Stimulated activated CD4-positive, alpha-beta T cell treated with anti-CD3 and anti-CD28 coated beads, Interleukin-4, amount 100 ng/mL, for 1 hour (primary cell): ENCODE measurements at regions not wholly inside any gene's neighbourhood (a gene's known extent, or its start where the extent isn't known, plus 50 kb on each side); places are given as distances from the start of the nearest gene placed in this dataset.

Experiments
- DNase-seq: peaks from one replicate; pipeline ENCODE4 v3.0.0-alpha.2; 2020

DNA sequence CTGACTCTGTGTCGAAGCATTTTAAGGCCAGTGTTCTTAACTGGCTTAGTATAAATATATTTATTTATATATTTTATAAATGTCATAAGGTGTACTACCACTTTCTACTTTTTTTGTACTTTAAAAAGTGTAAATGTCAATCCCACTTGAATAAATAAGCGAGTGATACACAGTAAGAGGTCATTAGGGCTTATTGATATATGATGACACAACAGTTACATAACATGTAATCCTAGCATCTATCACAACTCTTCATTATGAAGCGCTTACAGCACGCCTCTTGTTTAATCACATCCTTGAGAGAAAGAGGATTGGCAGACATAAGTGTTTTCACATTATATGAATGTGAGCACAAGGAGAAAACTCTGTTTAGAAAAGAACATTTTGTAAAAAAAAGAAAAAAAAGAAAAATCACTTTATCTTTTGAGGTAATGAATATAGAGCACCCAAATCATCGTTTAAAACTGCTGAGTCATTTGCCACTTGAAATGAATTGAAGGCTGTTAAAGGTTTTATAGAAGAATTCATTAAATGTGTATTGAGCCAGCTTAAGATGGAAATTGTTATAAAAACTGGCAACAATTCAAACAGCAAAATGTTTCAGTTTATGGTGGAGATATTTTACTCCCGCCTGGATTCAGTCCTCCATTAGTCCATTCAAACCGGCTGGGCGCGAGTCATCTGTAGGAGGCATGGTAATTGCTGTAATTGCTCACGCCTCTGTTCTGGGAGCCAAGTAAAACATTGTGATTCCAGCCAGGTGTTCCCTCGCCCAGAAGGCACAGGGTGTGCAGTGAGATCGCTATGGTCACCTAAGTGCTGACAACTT, 627.3 kb upstream of the KIRREL3 start:
- no peak for DNase-seq

DNA sequence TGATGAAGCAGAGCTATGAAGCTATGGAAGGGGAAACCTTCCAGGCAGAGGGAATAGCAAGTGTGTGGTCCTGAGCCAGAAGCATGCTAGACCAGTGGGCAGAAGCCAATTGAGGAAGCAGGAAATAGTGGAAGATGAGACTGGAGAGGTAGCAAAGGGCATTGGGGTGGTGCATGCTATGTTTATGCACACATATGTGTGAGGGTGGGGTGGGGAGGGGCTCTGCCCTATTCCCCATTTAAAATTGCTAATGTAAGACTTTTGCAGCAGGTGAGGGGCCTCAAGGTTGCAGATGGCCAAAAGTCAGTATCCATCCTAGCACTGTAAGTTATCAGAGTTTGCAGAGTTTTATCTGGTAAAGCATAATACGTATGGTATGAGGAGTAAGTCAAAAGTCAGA, 626.6 kb upstream of the KIRREL3 start:
- no peak for DNase-seq

DNA sequence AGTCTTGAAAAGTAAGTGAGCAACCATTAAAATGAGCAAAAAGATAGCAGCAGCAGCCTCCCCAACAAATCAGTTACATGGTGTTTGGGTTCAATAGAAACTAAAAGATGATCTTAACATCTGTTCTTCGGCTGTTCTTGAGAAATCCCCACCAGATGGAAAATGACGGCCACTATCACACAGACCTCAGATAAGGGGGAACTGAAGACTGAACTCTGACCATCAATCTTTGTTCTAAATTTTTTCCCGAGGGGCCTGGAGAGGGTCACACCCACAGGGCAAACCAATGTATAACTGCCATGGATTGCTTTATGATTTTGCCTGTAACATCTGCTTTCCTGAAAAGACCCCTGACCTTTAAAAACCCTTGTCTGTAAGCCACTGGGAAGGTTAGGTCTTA, 624.8 kb upstream of the KIRREL3 start:
- DNase-seq: no peak

DNA sequence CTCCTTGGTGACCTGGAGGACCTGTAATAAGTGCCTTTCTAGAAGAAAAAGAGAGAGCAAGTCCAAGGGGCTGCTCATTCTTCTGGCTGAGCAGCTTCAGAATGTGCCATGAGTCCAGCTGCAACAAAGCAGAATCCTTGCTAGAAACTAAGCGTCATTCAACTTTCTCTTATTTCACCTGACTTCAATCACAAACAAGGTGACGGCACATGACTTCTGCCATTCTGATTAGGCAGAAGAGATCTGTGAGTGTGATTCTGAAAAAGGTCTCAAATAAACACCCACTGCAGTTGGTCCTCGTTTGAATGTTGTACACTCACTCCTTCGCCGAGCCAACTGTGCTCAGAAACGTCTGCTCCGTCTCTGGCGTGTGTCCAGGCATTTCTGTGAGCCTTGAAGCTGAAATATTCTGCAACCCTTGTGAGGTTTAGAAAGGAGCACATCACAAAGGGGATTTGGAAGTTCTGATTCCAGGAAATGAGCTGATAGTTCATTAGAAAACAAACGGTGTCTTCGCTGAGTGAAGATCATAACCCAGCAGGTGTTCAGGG, 623.8 kb upstream of the KIRREL3 start:
- DNase-seq: no peak

DNA sequence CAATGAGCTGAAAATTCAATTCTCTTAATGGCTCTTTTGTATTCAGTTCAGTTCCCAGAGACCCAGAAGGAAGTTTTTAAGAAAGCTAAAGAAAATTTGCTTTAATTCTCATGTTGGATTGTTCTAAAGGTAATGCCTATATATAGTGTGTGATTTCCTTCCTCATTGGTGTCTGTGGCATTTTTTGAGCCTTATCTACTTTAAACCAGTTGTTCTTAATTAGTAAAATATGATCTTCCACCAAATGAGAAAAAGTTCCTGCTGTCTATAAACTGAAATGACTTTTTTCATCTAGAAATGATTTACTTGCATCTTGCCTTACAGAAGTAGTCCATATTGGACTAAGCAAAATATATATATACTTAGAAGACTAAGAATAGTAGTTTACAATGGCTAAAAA, 622.1 kb upstream of the KIRREL3 start:
- no peak for DNase-seq

DNA sequence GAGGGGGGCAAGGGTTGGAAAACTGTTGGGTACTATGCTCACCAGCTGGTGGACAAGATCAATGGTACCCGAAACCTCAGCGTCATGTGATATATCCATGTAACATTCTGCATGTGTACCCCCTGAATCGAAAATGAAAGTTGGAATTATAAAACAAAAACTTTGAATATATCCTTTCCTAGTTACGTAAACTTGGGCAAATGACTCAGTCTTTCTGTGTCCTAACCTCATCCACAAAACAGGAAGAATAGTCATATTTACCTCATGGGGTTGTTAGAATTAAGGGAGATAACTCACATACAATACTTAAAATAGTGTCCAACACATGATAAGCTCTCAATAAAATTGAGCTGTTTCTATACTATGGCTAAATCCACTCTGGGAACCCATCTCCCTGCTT, 620.1 kb upstream of the KIRREL3 start:
- no peak for DNase-seq

DNA sequence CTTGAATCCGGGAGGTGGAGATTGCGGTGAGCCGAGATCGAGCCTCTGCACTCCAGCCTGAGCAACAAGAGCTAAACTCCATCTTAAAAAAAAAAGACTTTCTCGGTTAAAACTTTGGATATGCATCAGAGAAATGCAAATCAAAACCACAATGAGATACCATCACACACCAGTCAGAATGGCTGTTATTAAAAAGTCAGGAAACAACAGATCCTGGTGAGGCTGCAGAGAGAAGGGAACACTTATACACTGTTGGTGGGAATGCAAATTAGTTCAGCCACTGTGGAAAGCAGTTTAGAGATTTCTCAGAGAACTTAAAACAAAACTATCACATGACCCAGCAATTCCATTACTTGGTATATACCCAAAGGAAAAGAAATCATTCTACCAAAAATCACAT, 619.4 kb upstream of the KIRREL3 start:
- no peak for DNase-seq

DNA sequence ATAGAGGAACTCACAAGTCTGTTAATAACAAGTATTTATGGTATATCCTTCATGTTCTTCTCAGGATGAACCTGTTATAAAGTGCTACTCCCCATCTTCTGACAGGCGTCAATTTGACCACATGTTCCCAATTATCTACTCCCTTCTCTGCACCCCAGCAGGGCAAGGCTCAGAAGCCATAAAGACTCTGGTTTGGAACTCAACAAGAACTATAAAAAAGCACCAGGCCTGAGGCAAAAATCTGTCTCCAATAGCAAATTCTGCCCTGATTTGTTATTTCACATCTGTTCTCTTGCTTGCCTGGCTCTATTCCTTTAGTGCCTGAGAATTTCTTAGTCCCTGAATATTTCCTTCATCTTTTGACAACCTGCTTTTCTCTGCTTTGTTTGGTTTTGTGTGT, 618.2 kb upstream of the KIRREL3 start:
- DNase-seq: no peak

DNA sequence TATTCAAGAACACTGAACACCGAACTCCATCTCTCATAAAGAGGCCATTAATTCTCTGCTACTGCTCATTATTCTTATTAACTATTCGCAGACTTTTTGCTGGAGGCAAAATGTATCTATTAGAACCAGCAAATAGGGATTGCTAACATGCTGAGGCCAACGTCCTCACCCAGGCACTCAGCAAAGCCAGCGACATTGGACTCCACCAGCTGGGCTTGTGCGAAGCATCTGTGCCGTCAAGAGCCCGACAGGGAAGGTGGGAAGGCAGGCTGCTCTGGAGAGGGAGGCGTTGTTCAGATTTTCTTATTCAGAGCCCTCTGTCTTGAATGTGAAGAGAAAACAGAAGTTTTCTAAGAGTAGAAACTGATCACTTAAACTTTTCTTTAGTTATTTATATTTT, 615.6 kb upstream of the KIRREL3 start:
- DNase-seq: no peak

DNA sequence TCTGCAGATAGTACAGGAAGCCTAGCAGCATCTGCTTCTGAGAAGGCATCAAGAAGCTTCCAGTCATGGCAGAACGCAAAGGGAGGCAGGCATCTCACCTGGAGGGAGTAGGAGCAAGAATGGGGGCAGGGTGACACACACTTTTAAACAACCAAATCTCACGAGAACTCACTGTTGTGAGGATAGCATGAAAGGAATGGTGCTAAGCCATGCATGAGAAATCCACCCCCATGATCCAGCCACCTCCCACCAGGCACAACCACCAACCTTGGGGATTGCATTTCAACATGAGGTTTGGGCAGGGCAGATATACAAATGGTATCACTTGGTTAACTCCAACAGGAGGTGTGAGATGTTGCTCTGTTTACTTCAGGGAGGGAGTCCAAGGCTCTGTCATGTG, 612.0 kb upstream of the KIRREL3 start:
- no peak for DNase-seq

DNA sequence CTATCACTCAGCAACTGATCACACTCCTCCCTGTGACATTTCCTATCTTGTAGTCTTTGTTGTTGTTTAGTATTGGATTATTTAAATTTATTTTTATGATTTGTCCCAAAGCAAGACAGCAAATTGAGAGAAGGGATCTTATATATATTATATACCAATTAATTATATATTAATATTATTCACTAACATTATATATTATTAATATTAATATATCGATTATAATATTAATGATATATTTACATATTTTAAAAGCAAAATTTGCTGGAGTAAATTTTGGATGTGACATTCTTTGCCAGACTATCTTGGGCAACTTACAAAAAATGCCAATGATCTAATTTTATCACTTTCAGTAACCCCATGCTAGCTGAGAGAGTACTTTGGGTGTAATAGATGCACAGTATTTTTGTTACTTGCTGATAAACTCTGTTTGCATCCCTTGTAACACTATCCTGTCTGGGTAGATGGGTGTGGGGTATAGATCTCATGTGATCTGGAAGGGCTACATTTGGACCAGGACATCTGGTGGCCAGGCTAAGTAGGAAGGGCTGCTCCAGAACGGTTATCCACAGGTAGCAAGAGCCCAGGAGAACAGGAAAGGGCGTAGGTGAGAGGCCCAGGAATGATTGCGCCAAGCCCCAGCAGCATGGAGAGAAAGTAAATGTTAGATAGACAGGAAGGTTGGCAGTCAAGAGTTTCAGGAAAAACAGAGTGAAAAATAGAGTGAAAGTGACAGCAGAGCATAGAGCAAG, 608.6 kb upstream of the KIRREL3 start:
- no peak for DNase-seq

DNA sequence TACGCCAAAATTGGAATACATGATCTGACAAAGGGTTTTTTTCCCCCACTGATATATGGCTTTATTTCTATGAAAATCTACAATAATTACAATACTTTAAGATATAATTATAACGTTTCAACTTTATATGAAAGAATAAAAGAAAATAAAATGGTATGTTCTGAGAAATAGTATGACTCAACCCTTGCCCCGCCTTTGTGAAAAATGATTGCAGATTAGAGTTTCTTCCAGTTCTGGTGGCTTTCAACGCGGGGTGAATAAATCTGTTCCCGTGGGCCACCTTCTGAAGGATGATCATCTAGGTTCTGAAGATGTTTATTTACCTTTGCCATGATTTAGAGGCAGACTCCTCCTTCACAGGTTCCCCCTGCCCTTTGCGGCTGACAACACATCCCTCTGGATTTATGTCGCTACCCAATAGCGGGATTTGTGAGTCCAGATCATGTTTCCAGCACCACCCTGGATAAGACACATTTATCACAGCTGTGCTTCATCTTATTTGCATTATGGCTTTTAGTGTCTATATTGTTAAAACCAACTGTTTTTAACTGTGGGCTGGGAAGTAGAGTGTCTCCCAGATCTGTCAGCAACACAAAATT, 607.0 kb upstream of the KIRREL3 start:
- DNase-seq: no peak

DNA sequence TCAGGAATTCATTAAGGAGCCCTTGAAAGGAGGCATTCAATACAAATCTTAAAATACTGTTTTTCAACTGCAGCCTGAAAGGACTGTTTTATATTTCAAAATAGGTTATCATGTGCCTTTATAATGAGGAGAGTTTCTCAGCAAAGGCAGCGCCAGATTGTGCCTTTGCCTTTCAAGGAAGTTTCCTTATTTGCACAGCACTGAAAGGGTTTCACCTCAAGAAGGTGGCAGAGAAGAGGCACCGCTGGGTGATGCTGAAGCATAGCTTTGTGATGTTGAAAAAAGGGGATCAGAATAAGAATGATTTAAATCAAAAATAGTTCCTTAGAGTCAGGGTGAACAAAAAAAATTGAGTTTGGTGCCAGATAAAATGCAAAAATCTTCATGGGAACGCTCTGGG, 601.0 kb upstream of the KIRREL3 start:
- DNase-seq: no peak

DNA sequence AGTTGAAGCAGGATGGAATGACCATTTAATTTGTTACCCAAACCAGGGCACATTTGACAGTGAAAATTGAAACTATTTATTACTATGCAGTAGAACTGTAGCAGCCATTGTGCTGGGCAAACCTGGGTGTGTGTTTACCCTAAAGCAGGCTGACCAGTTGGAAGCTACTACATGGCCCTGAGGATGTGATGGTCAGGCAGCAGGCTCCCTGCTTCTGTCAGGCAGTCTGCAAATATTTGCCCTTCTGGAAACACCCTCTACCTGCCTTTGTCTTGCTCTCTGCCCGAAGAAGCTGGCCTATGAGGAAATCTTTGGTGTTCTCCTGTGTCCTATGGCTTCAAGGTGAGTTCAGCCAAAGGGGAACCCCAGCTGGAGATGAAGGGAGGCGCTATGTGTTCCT, 600.1 kb upstream of the KIRREL3 start:
- no peak for DNase-seq

DNA sequence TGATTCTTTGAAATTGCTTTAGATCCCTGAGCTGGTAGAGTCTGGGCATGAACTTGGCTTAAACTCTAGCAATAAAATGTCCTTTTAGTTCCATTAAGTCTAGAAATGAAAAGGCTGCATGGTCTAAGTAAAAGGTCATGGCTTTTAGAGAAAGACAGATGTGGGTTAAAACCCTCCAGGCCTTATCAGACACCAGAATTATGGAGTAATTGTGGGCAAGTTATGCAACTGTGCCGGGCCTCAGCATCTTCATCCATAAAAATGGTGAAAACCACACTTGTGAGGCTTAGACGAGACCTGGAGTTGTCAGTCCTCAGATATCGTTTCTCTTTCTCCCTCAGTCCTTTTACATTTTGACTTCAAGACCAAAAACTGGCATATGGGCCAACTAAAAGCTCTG, 597.9 kb upstream of the KIRREL3 start:
- no peak for DNase-seq

DNA sequence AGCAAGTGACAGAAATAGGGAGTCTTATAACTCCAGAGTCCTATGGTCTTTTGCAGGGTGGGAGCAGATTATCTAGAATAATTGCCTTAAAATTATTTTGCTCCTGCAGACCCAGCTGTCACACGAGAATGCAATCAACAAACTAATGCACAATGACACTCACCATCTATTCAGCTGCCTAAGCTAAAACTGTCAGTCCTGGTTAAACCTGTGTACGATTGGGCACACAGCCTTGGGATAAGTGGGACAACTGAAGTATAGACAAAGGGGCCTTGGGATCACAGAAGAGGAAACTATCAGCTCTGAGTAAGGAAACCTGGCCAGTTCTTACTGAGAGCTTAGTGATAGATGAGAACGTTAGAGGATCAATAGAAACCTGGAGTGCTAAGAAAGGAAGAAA, 595.9 kb upstream of the KIRREL3 start:
- no peak for DNase-seq

DNA sequence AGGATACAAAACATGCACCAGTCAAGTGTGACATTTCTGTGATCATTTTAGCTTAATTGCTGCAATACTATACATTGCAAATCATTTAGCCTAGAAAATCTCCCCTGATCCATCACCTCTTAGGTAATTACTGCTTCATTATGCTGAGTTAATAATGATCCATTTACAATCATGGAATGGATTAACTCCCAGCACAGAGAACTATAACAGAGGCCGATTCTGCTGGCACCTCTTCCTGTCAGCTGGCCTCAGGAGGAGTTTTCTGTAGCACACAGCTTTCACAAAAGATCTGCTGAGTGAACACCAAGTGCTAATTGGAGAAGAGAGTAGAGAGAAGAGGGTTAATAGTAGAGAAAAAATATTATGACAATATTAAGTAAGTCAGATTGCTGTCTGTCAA, 591.8 kb upstream of the KIRREL3 start:
- no peak for DNase-seq

DNA sequence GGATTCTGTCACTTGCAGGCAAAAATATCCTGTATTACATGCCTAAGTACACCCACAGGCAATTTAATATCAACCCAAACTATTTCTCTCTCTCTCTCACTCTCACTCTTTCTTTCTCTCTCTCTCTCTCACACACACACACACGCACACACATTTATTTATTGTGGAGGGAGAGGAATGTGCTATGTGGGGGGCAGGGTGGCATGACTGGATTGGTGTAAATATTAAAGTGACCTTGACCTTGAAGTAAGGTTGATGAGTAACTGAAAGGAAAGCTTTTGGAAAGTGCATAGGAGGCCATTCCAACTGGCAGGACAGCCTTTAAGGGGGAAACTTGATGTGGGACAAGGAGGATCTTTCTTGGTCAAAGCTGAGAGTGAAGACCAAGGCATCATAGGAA, 589.7 kb upstream of the KIRREL3 start:
- no peak for DNase-seq

DNA sequence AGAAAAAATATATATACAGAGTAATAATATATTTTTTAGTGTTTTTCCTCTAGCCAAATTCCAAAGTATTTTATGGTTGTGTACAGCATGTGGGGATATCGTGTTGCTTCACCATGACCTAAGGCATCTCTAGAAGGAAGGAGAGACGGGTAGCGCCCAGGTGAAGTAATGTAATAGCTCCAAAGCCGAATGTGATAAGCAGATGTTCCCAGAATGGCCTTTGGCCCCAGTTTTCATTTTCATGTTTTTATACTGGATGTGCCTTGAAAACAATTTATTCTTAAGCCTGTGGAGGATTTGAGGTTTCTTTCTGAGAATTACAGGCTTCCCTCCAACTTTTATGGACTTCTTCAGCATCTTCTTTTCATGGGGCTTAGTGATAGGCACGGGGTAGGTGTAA, 587.9 kb upstream of the KIRREL3 start:
- DNase-seq: no peak

DNA sequence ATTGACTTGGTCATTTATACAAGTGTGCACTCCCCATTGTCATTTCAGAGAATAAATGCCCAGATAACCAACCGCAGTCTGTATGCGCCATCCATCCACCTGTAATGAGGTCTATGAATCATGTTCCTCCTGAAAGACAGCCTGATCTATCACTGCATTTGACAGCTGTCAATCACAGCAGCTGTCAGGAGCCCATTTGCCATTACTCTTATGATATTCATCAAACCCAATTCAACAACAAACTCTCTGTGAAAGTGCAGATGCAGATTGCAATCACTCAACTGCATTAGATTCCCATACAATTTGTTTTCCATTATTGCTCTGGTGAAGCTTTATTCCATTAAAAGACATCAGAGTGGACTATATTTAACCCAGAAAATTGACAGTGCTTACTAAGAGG, 586.9 kb upstream of the KIRREL3 start:
- no peak for DNase-seq

DNA sequence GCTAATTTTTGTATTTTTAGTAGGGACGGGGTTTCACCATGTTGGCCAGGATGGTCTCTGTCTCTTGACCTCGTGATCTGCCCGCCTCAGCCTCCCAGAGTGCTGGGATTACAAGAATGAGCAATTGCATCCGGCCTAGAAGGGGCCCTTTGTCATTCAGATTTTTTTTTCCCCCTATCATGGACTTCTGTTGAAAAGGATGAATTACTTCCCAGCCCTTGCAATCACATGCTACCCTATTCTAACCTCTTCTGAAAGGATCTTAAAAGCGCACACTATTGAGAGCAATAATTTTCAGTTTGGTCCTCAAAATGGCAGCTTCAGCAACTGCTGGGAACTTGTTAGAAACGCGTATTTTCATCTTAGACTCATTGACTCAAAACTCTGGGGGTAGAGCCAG, 575.6 kb upstream of the KIRREL3 start:
- DNase-seq: no peak

DNA sequence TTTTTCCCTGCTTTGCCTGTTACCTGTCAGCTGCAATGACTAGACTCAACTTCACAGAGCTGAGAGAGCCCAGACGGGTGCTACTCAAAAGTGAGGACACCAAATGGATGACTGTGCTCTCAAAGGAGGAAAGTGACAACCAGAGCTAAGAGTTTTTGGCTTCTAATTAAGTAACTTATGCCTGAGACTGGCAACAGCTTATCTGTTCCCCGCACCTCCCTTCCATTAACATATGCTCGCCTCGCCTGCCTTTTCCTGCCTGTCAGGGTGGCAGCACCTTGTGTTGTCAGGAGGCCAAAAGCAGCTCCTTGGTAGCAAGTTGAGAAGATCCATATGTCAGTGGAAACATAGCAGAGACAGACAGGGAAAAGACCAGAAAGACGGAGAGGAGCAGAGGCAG, 573.9 kb upstream of the KIRREL3 start:
- DNase-seq: no peak

DNA sequence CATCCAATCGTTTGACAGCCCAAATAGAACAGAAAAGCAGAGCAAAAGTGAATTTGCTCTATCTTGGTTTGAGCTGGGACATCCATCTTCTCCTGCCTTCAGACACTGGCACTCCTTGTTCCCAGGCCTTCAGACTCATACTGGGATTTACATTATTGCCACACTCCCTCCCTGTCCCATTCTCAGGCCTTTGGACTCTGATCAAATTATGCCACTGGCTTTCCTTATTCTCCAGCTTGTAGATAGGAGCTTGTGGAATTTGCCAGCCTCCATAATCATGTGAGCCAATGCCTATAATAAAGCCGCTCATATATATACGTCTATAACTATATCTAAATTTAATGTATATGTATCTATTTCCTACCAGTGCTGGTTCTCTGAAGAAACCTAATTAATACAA, 568.3 kb upstream of the KIRREL3 start:
- DNase-seq: no peak
